Testis (tissue), 2 donors: ENCODE measurements at regions not wholly inside any gene's neighbourhood (a gene's known extent, or its start where the extent isn't known, plus 50 kb on each side); places are given as distances from the start of the nearest gene placed in this dataset.

Experiments
- POLR2A ChIP-seq: fragments of 450-650 bp; IDR thresholded peaks from one replicate; pipeline ENCODE4 v1.6.1; 2017; ENCODE audit warnings: antibody characterized with exemption, mild to moderate bottlenecking, moderate library complexity
- TF ChIP-seq, protein P1 (sequence below), 3 experiments: fragments of 450-650 bp in 2 of 3; fragments of 200-600 bp in 1 of 3; sonication (generic) in 1 of 3; IDR thresholded peaks; one replicate each; pipeline ENCODE4 v1.5.1; 2016 to 2019; ENCODE audit warnings: antibody characterized with exemption in 3 of 3, mild to moderate bottlenecking in 2 of 3, moderate library complexity in 1 of 3

DNA sequence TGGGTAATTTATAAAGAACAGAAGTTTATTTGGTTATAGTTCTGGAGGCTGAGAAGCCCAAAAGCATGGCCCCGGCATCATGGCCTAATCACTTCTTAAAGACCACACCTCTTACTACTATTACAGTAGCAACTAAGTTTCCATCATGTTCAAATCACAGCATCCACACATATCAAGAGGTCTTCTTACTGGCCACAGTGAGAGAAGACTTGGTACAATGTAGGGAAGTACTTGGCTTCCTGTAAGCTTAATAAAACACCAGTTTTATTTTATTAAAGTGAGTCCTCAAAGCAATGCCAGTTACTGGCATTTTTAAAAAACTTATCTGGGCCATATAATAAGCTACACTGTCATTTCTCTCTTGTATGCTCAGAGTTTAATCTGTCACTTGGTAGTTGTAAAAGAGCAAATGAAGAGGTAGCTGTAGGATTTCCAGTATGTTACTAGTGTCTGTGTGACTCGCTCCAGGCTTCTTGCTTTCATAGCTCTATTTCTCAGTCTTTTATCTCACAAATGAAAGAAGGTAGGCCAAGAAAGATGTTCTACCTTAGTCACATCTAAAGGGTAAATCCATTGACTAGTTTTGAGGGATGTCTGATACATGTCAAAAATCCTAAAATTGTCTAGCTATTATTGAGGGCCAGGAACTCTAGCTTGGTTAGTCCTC, 159.2 kb upstream of the CPEB2 start:
- TF ChIP-seq, protein P1, sequence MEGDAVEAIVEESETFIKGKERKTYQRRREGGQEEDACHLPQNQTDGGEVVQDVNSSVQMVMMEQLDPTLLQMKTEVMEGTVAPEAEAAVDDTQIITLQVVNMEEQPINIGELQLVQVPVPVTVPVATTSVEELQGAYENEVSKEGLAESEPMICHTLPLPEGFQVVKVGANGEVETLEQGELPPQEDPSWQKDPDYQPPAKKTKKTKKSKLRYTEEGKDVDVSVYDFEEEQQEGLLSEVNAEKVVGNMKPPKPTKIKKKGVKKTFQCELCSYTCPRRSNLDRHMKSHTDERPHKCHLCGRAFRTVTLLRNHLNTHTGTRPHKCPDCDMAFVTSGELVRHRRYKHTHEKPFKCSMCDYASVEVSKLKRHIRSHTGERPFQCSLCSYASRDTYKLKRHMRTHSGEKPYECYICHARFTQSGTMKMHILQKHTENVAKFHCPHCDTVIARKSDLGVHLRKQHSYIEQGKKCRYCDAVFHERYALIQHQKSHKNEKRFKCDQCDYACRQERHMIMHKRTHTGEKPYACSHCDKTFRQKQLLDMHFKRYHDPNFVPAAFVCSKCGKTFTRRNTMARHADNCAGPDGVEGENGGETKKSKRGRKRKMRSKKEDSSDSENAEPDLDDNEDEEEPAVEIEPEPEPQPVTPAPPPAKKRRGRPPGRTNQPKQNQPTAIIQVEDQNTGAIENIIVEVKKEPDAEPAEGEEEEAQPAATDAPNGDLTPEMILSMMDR (IDR thresholded peaks at IDR 0.05), result no peak
- TF ChIP-seq POLR2A, result no peak
